SH-SY5Y (cell line): ENCODE measurements at regions not wholly inside any gene's neighbourhood (a gene's known extent, or its start where the extent isn't known, plus 50 kb on each side); places are given as distances from the start of the nearest gene placed in this dataset.

Experiments used
- GATA2 ChIP-seq: IDR thresholded peaks from 2 replicates; pipeline ENCODE4 v1.6.1; 2011; ENCODE audit warnings: mild to moderate bottlenecking, low read depth, low read length
- GATA3 ChIP-seq: IDR thresholded peaks from 2 replicates; pipeline ENCODE4 v1.6.1; 2011; ENCODE audit warnings: low read depth, mild to moderate bottlenecking, low read length, moderate library complexity

- TF ChIP-seq GATA2 (no peak), GATA3 (no peak)
Observed at GRCh38 chr6:82015526-82015925, 232.0 kb downstream of the IBTK start.
